Right hindlimb (tissue), 1 donor: ENCODE measurements at regions not wholly inside any gene's neighbourhood (a gene's known extent, or its start where the extent isn't known, plus 50 kb on each side); places are given as distances from the start of the nearest gene placed in this dataset.

ENCODE experiments used
- DNase-seq: peaks from one replicate; pipeline ENCODE4 v3.0.0-alpha.2; 2018

- no peak for DNase-seq
These were observed 1703.3 kb upstream of the SLC10A2 start for GRCh38 chr13:104769545-104769944.

- no peak for DNase-seq
These were observed 1700.1 kb upstream of the SLC10A2 start for GRCh38 chr13:104766319-104766718.

GRCh38 chr13:104764600-104764999, 1698.4 kb upstream of the SLC10A2 start:
- DNase-seq: no peak

DNA sequence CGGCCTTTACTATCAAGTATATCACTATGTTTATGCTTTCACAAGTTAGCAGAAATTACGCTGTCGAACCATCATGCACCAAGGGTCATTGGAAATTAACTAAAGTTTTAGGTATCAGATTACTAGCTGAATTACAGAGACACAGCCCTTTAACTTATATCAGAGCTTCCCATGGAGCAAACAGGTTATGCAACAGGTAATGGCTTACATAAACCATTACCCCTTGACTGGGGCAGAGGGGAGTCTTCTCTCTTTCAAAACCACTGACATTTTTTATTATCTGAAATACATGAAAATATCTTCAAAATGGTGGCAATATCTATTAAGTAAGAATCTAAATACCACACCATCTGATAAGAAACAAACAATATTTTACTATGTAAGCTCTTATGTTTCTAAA, 1692.9 kb upstream of the SLC10A2 start:
- no peak for DNase-seq

DNA sequence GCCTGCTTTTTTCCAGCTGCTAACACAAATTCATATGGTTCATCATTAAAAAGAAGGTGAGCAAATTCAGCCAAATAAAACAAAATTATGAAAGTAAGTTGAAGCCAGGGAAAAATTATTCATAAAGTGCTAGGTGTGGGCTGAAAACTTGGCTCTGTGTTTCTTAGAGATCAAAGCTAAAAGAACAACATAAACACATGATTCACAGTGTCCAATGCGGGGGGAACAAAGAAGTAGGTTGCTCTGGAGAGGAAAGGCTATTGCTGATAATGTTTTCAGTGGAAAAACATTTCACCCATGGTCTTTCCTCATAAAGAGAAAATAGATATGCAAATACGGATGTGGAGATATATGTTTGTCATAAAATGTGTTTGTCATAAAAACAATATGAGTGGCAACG, 1691.5 kb upstream of the SLC10A2 start:
- DNase-seq: no peak

DNA sequence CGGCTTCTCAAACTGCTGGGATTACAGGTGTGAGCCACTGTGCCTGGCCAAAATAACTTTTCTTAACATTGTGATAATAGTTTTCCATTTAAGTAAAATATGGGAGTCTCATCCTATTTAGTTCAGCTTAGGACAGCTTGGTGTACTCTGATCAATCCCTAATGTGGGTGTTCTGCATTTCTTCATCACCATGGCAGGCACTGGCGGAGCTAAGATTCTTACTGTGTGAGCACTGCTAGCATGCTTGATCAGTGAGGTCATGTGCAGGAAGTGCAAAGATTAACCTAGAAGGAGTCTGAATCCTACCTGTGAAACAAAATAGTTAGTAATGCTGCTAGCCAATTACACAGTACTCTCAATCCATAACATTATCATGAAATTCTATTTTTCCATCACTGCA, 1684.2 kb upstream of the SLC10A2 start:
- no peak for DNase-seq

GRCh38 chr13:104740641-104741222, 1674.5 kb upstream of the SLC10A2 start:
- DNase-seq: no peak

DNA sequence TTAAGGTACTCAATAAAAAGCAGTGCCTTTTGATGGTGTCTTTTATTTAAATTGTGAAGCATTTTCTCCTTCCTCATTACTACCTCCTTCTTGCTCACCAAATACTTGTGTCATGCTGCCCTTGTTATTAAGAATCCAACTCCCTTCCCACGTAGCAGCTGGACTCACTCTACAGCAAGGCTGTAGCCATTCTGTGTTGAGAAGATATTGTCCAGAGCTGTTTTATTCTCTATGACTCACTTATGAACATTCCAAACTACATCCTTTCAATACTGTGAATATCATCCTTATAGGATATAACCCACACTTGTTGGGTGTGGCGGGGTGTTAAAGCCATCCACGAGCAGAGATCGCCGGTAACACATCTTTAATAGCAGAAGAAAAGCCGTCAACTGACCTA, 1671.5 kb upstream of the SLC10A2 start:
- no peak for DNase-seq

DNA sequence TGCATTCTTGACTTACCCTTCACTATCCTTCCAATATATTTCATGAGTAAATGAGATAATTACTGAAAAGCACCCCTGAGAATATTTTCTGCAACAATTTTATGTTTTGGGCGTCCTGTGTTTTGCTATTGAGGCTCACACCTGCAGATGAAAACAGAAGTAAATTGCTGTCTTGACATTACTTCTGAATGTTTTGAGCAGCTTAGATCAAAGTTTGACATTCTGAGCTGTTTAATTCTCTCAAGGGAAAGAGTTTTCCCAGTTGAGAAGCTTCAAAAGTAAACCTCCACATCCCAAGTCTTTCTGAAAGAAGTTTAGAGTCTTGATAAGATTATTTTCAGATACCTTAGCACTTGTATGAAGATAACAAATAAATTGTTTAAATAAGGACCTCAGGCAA, 1667.2 kb upstream of the SLC10A2 start:
- DNase-seq: no peak

- no peak for DNase-seq
These were observed 1648.9 kb upstream of the SLC10A2 start for GRCh38 chr13:104715111-104715510.

GRCh38 chr13:104705031-104705750, 1639.0 kb upstream of the SLC10A2 start:
- DNase-seq: no peak

- no peak for DNase-seq
These were observed 1635.4 kb upstream of the SLC10A2 start for GRCh38 chr13:104701591-104701990.

GRCh38 chr13:104694397-104694796, 1628.2 kb upstream of the SLC10A2 start:
- DNase-seq: no peak

- no peak for DNase-seq
These were observed 1626.9 kb upstream of the SLC10A2 start for GRCh38 chr13:104693126-104693525.

DNA sequence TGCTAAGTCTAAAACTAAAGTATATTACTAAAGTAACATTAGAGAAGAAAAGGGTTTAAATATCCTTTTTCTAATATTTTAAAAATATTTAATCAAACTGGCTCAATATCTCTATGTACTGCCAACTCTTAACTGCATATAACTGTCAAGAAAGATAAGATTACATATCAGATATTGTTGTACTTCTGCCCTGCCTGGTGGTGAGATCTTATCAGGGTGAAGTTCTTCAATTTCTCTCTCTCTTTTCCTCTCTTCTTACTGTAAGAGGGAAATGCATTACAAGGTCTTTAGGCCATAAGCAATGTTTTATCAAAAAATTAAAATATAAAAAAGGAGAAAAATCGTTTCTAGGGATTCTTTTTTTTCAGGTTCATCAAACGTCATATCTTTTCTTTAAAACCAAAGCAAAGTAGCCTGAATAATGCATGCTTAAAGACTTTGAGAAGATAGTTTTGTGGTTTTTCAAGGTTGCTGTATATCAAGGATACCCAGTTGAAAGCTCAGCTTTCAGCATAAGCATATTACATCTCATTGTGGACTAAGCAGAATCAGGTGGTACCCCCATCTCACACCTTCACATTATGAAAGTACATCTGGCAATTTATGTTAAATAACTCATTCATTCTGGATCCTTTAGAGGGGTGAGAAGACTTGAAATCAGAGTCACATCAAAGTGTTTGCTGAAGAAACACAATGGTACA, 1625.7 kb upstream of the SLC10A2 start:
- no peak for DNase-seq

- no peak for DNase-seq
These were observed 1620.3 kb upstream of the SLC10A2 start for GRCh38 chr13:104686484-104686883.

- no peak for DNase-seq
These were observed 1617.6 kb upstream of the SLC10A2 start for GRCh38 chr13:104683789-104684188.

GRCh38 chr13:104678161-104678560, 1611.9 kb upstream of the SLC10A2 start:
- no peak for DNase-seq

DNA sequence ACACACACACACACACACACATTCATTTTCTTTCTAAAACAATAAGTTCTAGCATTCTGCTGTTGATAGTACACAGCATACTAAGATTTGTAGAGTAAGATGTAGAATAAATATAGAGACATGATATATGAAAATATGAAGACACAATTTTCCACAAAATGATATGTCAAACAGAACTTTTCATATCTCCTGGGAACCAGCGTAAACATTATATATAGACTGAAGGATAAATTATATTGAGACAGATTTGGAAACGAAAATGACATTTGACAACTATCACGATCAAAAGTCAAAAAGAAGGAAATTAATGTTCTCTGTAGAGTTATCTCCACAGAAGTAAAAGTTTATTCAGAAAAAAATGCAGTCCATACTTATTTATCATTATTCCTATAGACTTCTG, 1605.7 kb upstream of the SLC10A2 start:
- DNase-seq: no peak

DNA sequence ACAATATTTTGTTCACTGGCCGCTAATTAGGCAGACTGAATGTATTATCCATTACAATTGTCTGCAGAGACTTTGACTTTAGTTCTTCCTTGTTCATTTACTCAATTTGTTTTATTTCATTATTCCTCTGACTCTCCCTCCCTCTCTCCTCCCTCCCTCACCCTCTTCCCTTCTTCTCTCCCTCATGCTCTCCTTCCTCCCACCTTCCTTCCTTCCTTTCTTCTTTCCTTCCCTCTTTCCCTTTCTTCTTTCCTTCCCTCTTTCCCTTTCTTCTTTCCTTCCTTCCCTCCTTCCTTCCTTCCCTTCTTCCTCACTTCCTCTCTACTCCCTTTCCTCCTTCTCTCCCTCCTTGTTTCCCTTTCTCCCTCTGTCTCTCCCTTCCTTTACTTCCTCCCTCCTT, 1591.0 kb upstream of the SLC10A2 start:
- no peak for DNase-seq

DNA sequence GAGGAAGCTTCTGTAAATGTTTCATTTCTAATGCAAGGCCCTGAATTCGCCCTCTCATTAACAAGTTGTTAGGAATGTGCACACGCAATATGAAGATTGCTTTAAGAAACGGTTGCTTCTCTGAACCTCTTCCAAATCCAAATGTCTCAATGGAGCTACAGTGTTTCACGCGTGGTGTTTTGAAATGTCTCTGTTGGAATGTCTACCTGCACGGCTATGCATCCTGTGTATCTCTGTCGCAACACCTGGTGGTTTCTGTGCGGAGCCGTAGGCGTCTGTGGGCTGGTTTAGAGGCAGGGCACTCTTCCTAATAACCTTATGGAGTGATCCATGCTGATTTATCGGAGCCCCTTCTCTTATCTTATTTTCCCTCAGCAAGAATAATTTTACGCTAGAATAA, 1584.2 kb upstream of the SLC10A2 start:
- DNase-seq: no peak

- DNase-seq: no peak
These were observed 1582.1 kb upstream of the SLC10A2 start for GRCh38 chr13:104648291-104648690.

DNA sequence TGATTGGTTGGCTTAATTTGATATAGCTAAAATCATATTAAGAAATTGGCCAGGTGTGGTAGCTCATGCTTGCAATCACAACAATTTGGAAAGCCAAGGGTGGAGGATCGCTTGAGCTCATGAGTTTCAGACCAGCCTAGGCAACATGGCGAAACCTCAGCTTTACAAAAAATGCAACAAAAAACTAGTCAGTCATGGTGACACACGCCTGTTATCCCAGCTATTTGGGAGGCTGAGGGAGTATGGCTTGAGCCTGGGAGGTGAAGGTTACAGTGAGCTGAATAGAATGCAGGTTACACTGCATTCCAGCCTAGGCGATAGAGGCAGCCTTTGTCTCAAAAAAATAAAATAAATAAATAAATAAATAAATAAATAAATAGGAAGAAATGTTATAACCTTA, 1579.6 kb upstream of the SLC10A2 start:
- DNase-seq: no peak

DNA sequence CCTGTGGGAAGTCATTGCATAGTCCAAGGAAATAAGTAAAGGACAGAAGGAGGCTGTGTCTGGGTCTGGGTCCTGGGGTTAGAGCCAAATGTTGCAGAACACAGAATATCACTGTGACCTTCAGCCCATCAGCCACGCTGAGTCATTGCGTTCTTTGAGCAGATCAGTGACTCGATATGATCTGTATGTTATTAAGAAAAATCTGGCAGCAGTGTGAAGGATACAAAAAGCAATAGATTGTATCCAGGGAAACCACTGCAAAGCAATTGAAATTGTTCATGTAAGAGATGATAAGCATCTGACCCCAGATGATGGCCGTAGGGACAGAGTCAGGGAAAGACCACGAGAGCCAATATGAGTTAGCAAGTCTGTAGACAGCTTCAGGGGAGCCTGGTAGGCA, 1575.1 kb upstream of the SLC10A2 start:
- DNase-seq: no peak
